ENCODE measurements at regions not wholly inside any gene's neighbourhood (a gene's known extent, or its start where the extent isn't known, plus 50 kb on each side); places are given as distances from the start of the nearest gene placed in this dataset.
"Not testable (repeated sequence)": the region's sequence is repeated elsewhere in the genome, so short reads cannot be mapped to it uniquely, and the experiment has no call there.

DNA sequence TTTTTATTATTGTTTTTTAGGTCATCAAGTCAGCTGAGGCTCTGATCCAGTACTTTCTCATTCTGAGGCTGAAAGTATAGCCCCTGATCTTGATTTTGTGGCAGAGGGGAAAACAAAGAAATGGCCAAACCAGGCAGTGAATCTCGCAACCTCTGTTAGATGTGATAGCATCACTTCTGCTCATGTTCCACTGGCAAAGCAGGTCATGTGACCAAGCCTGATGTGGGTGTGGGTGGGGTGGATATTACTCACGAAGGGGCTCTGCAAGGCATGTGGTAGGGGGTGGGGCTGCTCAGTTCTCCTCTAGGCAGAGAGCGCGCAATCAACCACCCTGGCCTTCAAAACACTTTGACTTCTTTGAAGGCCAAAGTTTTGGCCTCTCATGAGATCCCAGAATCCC lies 254.2 kb downstream of the MYCN start:
- 79 to 89% (median 85%) methylated on average over 4 of the region's 4 CpGs for WGBS, 3 donors
- no peak overlapping the region for H3K27ac ChIP-seq (ENCODE audit: low read depth, low read length)

DNA sequence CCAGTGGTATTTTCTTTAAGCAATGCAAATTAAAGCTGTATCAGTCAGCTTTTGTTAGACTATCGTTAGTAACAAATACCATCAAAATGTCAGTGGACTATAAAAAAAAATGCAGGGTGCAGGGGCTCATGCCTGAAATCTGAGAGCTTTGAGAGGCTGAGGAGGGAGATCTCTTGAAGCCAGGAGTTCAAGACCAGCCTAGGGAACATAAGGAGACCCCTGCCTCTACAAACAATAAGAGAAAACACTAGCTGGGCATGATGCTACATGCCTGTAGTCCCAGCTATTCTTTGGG lies 253.7 kb downstream of the MYCN start:
- no peak overlapping the region for H3K27ac ChIP-seq (ENCODE audit: low read depth, low read length)
- WGBS, 3 donors: 94 to 97% (median 95%) methylated on average over 1 of the region's 1 CpG

DNA sequence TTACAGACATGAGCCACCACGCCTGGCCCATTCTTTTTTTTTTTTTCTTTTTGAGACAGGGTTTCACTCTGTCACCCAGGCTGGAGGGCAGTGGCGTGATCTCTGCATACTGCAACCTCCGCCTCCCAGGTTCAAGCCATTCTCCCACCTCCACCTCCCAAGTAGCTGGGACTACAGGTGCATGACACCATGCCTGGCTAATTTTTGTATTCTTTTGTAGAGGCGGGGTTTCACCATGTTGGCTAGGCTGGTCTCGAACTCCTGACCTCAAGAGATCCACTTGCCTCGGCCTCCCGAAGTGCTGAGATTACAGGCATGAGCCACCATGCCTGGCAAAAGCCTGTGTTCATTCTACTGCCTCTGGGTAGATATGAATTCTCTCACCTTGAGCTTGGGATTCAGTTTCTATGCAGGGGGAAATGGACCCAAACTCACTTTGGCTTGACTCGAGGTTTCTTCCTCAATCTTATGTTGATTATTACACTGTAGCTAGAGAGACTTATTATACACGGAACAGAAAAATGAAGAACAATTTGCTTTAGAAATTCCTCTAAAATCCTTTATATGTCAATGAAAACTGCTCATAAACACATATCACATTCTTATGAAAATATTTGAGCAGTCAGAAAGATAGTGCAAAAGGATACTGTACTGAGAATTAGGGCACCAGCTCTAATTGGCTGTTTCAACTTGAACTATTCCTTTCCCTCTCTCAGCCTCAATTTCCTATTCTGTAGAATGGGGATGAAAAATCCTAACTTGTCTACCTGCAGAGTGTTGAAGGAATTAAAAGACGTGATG lies 252.3 kb downstream of the MYCN start:
- no peak overlapping the region for H3K27ac ChIP-seq (ENCODE audit: low read depth, low read length)
- 82 to 85% (median 85%) methylated on average over 10 of the region's 10 CpGs for WGBS, 3 donors

DNA sequence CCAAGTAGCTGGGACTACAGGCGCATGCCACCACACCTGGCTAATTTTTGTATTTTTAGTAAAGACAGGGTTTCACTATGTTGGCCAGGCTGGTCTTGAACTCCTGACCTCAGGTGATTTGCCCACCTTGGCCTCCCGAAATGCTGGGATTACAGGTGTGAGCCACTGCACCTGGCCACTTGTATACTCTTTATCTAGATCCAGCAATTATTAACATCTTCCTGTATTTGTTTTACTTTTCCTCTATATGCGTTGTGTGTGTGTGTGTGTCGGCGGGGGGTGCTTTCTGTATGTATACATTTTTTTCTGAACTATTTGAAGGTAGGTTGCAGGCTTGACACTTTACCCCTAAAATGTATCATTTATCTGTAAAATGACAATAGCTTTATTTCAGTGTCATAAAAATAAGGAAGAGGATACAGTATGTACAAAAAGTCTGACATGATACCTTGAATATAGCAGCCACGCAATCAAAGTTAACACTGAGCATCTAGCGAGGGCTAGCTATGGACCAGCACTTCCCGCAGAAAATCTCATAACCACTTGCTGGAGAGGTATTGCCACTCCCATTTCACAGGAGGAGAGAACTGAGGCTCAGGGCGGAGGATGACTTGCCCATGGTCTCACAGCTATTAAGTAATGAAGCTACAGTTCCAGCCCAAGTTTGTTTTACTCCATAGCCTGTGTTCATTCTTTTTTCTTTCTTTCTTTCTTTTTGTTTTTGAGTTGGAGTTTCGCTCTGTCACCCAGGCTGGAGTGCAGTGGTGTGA lies 251.3 kb downstream of the MYCN start:
- WGBS, 3 donors: 86 to 91% (median 86%) methylated on average over 10 of the region's 10 CpGs

DNA sequence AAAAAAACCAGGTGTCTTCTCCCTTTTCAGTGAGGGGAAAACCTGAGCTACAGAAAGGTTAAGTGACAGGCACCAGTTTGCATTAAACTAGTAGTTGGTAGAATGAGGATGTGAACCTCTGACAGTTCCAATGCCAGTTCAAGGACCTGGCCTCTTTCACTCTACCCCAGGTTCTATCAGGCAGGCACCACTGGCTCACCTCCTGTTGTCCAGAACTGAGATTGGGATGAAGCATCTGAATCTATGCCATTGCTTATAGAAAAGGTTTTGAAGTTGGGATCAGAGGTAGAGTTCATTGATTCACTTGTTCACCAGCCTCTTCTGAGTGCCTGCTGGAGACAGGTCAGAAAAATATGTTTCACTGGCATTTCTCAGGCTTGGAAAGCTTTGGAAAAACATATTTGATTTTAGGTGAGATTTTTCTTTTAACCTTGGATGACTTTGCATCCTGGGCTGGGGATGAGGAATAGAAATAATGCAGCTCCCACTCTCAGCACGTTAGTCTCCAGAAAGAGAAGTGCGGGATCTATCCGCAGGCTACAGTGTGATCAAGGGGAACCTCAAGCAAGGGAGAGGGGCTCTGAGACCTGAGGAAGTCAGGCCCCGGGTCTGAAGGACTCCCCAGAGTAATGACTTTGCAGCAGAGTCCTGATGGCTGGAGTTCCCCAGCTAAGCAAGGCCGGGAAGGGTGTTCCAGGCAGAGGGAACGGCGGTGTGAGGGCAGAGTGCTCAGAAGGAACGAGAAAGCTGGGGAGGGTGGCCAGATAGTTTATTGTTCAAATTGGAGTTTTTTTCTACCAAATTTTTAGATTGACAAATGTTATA lies 250.3 kb downstream of the MYCN start:
- H3K27ac ChIP-seq (ENCODE audit: low read depth, low read length): no peak overlapping the region
- 81 to 87% (median 82%) methylated on average over 8 of the region's 8 CpGs for WGBS, 3 donors

More for the DNA sequence above, 251.3 kb downstream of the MYCN start:
- no peak overlapping the region for H3K27ac ChIP-seq (ENCODE audit: low read depth, low read length)

DNA sequence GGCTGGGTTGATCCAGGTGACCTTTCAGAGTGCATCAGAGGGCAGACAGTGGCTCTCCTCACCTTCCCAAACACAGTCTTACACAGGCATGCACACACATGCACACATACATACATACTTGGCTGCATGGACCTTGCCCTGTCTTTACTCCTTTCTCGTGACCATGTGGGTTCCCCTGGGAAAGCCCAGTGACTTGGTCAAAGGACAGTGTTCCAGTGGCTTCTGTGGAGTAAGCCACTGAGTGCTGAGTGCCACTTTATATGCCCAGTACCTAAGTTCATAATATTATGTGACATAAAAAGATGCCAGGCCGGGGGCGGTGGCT lies 249.4 kb downstream of the MYCN start:
- H3K27ac ChIP-seq (ENCODE audit: low read depth, low read length): no peak overlapping the region
- WGBS, 3 donors: 88 to 92% (median 89%) methylated on average over 3 of the region's 3 CpGs

DNA sequence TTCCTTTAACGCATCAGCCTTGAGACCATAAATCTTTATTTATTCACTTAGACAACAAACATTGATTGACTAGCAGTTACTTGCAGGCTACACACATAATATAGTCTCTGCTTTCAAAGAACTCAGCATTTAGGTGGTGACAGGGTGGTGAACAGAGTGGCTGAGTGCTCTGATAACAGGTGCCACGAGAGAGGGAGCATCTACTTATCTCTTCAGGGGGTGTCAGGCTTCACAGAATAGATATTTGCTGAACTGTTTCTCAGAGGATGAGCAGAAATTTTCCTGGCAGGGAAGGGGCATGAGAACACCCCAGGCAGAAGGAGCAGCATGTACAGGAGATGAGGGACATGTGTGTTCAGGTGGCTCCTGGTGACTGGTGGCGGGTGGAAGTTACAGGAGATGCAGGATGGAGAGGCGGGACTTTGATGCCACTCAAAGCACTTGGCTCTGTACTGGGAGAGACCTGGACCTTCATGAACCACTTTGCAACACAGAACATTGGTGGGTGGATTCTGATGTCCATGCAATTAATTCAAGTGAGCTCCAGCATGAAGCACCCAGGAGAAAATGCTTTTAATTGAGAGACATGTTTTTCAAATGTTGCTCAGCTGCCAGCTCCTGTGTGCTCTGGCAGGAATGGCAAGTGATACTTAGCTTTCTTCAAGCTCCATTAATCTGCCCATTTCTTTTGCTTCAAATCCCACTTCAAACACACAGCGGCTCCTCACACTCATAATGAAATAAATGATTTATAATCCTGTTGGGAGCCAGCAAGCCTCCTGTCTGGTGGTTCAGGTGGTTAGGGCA lies 248.9 kb downstream of the MYCN start:
- no peak overlapping the region for H3K27ac ChIP-seq (ENCODE audit: low read depth, low read length)
- 80 to 81% (median 81%) methylated on average over 5 of the region's 5 CpGs for WGBS, 3 donors

DNA sequence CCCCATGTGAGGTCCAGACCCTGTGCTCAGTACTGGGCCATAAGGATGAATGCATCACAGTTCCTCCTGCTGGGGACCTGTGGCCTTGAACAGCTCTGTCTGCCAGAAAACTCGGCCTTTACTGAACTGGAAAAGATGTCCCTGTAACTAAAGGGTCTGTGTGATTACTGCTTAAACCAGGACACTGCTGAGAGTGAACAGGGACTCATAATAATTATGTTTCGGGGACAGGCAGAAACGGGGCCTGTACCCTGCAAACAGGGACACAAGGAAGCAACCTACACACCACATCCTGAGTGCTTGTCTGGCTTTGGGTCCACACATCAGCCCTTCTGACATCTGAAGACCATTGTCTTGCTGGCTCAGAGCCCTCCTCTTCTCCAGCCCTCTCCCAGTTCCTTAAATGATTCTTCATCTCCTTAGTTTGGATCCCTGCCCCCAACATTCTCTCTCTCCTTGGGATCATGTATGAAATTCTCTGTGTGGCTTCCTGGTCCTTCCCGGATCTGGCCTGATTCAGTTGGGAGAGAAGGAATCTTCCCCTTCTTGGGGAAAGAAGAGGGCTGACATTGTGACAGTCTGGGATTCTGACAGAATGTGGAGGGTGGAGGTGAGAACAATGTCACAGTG lies 248.0 kb downstream of the MYCN start:
- no peak overlapping the region for H3K27ac ChIP-seq (ENCODE audit: low read depth, low read length)
- WGBS, 3 donors: 68 to 79% (median 72%) methylated on average over 4 of the region's 4 CpGs

DNA sequence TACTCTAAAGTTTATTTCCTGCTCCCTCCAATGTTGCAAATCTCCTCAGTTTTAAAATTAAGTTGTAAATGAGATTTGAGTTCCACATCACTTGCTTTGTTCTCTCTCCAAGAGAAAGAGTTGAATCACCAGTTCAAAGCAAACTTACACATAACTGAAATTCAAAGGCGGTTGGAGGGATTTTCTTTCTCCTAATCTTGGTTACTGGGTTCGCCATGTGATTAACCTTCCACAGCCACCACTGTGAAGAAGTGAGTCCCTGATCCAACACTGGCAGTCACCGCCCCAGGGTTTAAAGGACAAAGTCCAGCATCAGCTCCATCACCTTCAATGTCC lies 247.1 kb downstream of the MYCN start:
- H3K27ac ChIP-seq (ENCODE audit: low read depth, low read length): no peak overlapping the region
- 80 to 91% (median 85%) methylated on average over 3 of the region's 3 CpGs for WGBS, 3 donors

DNA sequence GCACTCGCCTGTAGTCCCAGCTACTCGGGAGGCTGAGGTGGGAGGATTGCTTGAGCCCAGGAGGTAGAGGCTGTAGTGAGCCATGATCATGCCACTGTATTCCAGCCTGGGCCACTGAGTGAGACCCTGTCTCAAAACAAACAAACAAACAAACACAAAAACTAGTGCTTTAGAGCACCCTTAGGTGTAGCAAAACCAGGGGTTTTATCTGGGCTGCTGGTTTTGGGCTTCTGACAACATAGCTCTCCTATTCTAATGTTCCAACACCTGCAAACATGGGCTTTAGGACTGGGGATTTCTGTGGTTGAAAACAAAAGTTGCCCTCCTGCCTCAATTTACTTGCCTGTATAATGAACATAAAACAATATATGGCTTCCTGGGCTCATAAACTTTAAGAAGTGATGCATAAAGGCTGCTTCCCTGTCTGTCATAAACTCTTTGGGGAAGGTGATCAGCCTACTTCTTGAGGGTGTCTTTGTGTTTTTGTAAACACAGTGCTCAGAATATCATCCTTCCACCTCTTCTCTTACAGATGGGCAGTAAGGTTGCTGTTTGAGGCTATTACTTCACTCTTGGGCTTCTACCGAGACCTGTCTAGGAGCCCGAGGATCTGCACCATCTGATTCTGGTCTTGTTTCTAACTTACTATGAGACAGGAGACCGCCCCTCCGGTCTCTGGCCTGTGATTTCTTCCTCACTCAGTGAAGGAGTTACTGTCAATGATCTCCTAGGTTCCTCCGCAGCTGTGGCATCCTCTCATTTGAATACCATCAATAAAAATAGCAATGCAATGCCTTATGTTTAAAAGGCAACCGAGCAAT lies 246.5 kb downstream of the MYCN start:
- H3K27ac ChIP-seq (ENCODE audit: low read depth, low read length): no peak overlapping the region
- 76 to 88% (median 87%) methylated on average over 8 of the region's 8 CpGs for WGBS, 3 donors

DNA sequence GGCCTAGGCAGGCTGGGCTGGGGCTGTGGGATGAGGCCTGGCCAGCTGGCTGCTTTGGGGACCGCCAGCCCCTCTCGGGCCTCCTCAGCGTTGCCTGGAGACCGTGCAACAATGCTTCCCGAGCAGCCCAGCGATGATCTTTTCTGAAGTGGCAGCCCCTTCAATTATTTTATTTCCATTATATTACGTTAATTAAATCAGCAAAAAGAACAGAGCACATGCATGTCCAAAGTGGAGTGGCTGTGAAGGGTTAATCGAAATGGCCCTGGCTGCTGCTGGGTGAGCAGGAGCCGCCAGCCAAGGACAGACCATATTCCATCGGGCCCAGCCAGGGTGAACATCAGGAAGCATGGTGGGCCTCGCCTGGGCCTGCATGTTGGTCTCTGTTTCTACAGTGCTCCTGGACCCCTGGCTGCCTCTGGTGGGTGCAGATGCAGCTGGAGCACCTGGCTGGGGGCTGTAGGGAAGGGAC lies 245.5 kb downstream of the MYCN start:
- WGBS, 3 donors: 77 to 86% (median 81%) methylated on average over 11 of the region's 11 CpGs

DNA sequence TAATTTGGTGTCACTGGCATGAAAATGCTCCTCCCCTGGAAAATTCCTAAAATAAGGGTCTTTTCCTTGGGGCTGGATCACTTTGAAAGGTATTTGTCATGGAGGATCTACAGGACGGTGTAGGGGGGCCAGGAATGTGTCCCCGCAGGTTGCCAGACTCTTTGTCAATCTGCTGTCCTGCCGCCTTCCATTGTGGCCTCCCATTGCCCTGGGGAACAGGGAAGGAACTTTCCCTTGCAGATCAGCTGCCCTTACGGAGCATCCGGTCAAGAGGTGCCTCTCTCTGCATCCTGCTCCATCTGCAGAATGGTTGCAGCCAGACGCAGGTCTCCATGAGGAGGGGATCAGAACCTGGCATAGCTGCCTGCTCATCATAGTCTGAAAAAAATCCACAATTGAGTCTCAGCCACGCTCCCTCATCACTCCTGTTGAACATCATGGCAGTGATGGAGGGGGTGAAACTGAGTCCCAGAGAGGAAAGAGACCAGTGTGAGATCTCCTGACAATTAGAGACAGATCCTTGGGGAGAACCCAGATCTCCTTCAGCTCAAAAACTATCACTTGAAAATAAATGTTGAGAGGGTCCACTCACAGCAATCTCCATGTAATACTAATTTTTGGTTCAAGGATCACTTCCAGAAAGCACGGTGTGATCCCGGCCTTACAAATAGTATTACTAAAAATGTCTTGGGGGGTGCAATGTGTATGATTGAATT lies 244.8 kb downstream of the MYCN start:
- WGBS, 3 donors: 86 to 91% (median 90%) methylated on average over 9 of the region's 9 CpGs
- H3K27ac ChIP-seq (ENCODE audit: low read depth, low read length): no peak overlapping the region

More for the DNA sequence above, 245.5 kb downstream of the MYCN start:
- no peak overlapping the region for H3K27ac ChIP-seq (ENCODE audit: low read depth, low read length)

DNA sequence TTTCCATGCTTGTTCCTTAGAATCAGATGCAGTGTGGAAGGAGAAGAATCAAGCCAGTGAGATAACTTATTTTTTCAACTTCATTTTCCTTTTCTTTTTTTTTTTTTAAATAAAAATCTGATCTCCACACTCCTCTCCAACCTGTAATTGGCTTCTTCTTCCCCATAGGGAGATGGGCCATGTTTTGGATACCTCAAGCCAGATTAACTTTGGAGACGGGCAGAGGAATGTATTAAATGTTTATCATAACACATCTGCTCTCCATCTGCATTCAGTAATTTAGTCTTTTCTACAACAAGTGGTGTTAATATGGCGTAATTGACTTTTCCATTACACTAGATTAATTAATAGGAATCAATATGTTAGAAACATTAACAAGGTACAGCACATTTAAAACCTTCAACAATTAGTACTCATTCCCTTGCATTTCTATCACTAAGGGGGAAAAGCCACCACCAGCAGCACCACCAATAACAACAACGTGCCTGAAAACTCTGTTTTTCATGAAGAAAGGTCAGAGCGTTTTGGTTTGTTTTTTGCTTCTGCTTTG lies 244.1 kb downstream of the MYCN start:
- no peak overlapping the region for H3K27ac ChIP-seq (ENCODE audit: low read depth, low read length)
- 40 to 82% (median 66%) methylated on average over 4 of the region's 4 CpGs for WGBS, 3 donors

DNA sequence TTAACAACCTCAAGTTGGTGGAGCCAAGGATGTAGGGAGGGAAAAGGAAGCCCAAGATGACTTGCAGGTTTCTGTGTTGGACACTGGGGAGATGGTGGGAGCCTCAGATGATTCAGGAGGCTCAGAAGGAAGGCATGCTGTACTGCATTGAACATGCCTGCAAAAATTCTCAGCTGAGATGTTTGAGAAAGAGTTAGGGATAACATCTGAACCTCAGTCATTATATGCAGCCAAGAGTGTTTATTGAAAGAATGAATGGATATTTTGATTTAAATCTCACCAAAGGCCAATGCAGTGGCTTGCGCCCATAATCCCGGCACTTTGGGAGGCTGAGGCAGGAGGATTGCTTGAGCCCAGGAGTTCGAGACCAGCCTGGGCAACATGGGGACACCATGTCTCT lies 243.0 kb downstream of the MYCN start:
- 94% methylated on average over 3 of the region's 3 CpGs for WGBS, 3 donors
- H3K27ac ChIP-seq (ENCODE audit: low read depth, low read length): no peak overlapping the region

DNA sequence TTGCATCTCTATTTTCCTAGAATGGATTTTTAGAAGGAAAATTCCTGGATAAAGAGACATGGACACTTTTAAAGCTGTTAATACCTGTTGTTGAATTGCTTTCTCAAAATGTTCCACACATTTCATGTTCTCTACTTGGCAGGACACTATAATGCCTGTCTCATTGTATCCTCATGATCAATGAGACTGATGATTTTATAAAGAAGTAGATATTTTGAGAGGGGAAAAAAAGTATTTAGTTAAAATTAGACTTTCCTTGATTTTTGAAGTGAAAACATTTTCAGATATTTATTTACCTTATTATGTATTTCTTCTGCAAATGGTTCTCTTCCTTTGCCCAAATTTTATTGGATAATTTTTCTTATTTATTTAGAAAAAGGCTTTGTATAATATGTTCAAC lies 242.5 kb downstream of the MYCN start:
- H3K27ac ChIP-seq (ENCODE audit: low read depth, low read length): no peak overlapping the region

DNA sequence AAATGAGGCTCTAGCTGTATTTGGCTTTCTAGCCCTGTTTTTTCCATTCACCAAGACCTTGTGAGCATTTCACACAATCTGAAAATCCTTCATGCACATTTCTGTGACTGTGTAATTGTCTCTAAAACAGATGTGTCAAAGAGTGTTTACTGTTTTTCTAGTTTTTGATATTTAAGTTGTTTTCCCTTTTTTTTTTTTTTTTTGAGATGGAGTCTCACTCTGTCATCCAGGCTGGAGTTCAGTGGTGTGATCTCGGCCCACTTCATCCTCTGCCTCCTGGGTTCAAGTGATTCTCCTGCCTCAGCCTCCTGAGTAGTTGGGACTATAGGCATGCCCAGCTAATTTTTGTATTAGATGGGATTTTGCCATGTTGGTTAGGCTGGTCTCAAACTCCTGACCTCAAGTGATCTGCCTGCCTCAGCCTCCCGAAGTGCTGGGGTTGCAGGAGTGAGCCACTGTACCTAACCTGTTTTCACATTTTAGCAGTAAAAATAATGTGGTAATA lies 242.0 kb downstream of the MYCN start:
- H3K27ac ChIP-seq (ENCODE audit: low read depth, low read length): not testable (repeated sequence)
- WGBS, 3 donors: 90 to 95% (median 95%) methylated on average over 2 of the region's 2 CpGs
